Erythroblast (primary cell): ENCODE measurements at regions not wholly inside any gene's neighbourhood (a gene's known extent, or its start where the extent isn't known, plus 50 kb on each side); places are given as distances from the start of the nearest gene placed in this dataset.
A peak's percentile ranks its signal among the peaks of the same experiment; 100 is the strongest.

Experiments used
- DNase-seq, 2 experiments: peaks; one replicate each; lab custom pipeline; 2025; lab: John Stamatoyannopoulos, UW
- GATA1 ChIP-seq: IDR thresholded peaks from 2 replicates; pipeline ENCODE4 v1.6.1; 2011; ENCODE audit warnings: low read depth, mild to moderate bottlenecking, control low read depth, low read length, moderate library complexity
- POLR2A ChIP-seq: IDR thresholded peaks from 2 replicates; pipeline ENCODE4 v1.6.1; 2011; ENCODE audit warnings: mild to moderate bottlenecking, low read length

- DNase-seq = no peak
- TF ChIP-seq GATA1 (no peak), POLR2A (no peak)
These were observed 173.9 kb downstream of the CALCRL start for GRCh38 chr2:187274146-187274545.

- DNase-seq = no peak
- no peak for TF ChIP-seq GATA1
- no peak for TF ChIP-seq POLR2A
These were observed 175.8 kb downstream of the CALCRL start for GRCh38 chr2:187272255-187272654.

- no peak for DNase-seq
- TF ChIP-seq POLR2A (no peak), GATA1 (no peak)
These were observed 176.2 kb downstream of the CALCRL start for GRCh38 chr2:187271825-187272224.

- no peak for DNase-seq
- TF ChIP-seq GATA1 (no peak), POLR2A (no peak)
These were observed 181.4 kb downstream of the CALCRL start for GRCh38 chr2:187266645-187267044.

- no peak for DNase-seq
- TF ChIP-seq GATA1 (no peak), POLR2A (no peak)
These were observed 181.9 kb downstream of the CALCRL start for GRCh38 chr2:187266147-187266546.

GRCh38 chr2:187264612-187265011, 183.4 kb downstream of the CALCRL start:
- TF ChIP-seq POLR2A = no peak
- TF ChIP-seq GATA1 = no peak
- DNase-seq = peak in 1 of 2 experiments; percentile 22

GRCh38 chr2:187263675-187264560, 184.1 kb downstream of the CALCRL start:
- no peak for TF ChIP-seq GATA1
- TF ChIP-seq POLR2A = no peak
- DNase-seq = no peak

GRCh38 chr2:187261705-187262104, 186.3 kb downstream of the CALCRL start:
- DNase-seq = no peak
- TF ChIP-seq GATA1 (no peak), POLR2A (no peak)

GRCh38 chr2:187252063-187252462, 196.0 kb downstream of the CALCRL start:
- TF ChIP-seq POLR2A (no peak), GATA1 (no peak)
- DNase-seq = no peak

GRCh38 chr2:187250137-187250536, 197.9 kb downstream of the CALCRL start:
- no peak for DNase-seq
- TF ChIP-seq POLR2A = no peak
- TF ChIP-seq GATA1 = no peak

- TF ChIP-seq POLR2A (no peak), GATA1 (no peak)
- DNase-seq = no peak
These were observed 214.2 kb downstream of the CALCRL start for GRCh38 chr2:187233811-187234210.

- no peak for DNase-seq
These were observed 215.3 kb downstream of the CALCRL start for GRCh38 chr2:187232749-187233148.

GRCh38 chr2:187230088-187230487, 218.0 kb downstream of the CALCRL start:
- TF ChIP-seq GATA1 (no peak), POLR2A (no peak)

More at GRCh38 chr2:187232749-187233148, 215.3 kb downstream of the CALCRL start:
- TF ChIP-seq POLR2A (no peak), GATA1 (no peak)

GRCh38 chr2:187228986-187229385, 219.1 kb downstream of the CALCRL start:
- no peak for TF ChIP-seq GATA1
- no peak for TF ChIP-seq POLR2A
- DNase-seq = no peak

More at GRCh38 chr2:187230088-187230487, 218.0 kb downstream of the CALCRL start:
- no peak for DNase-seq
